H9 (cell line): ENCODE measurements at regions not wholly inside any gene's neighbourhood (a gene's known extent, or its start where the extent isn't known, plus 50 kb on each side); places are given as distances from the start of the nearest gene placed in this dataset.

Source experiments
- DNase-seq: peaks from one replicate; pipeline ENCODE4 v3.0.0-alpha.2; 2017
- H2AFZ ChIP-seq: one replicate; pipeline ENCODE4 v1.6.1; 2013; ENCODE audit warnings: mild to moderate bottlenecking, low read length, control low read depth, moderate library complexity
- H2AK5ac ChIP-seq: 2 replicates; pipeline ENCODE4 v1.6.1; 2013; ENCODE audit warnings: low read length, control low read depth, mixed read lengths; ENCODE audit not compliant: insufficient read length
- H2BK120ac ChIP-seq: one replicate; pipeline ENCODE4 v1.6.1; 2013; ENCODE audit warnings: low read depth, mild to moderate bottlenecking, low read length, control low read depth, inconsistent platforms; ENCODE audit not compliant: poor library complexity, severe bottlenecking
- H2BK12ac ChIP-seq: 2 replicates; pipeline ENCODE4 v1.6.1; 2013; ENCODE audit warnings: low read length, control low read depth, mixed read lengths, low read depth; ENCODE audit not compliant: insufficient read length
- H2BK15ac ChIP-seq: 2 replicates; pipeline ENCODE4 v1.6.1; 2013; ENCODE audit warnings: low read depth, low read length, control low read depth
- H2BK20ac ChIP-seq: one replicate; pipeline ENCODE4 v1.6.1; 2013; ENCODE audit warnings: low read depth, mild to moderate bottlenecking, low read length, control low read depth, inconsistent platforms; ENCODE audit not compliant: poor library complexity, severe bottlenecking
- H2BK5ac ChIP-seq: 2 replicates; pipeline ENCODE4 v1.6.1; 2013; ENCODE audit warnings: low read length, control low read depth, mixed read lengths; ENCODE audit not compliant: insufficient read length
- H3K14ac ChIP-seq: 2 replicates; pipeline ENCODE4 v1.6.1; 2013; ENCODE audit warnings: low read length, control low read depth; ENCODE audit not compliant: insufficient read depth
- H3K18ac ChIP-seq: 2 replicates; pipeline ENCODE4 v1.6.1; 2013; ENCODE audit warnings: low read depth, mild to moderate bottlenecking, mixed read lengths, low read length, control low read depth; ENCODE audit not compliant: insufficient read length
- H3K23ac ChIP-seq: 2 replicates; pipeline ENCODE4 v1.6.1; 2013; ENCODE audit warnings: low read length, control low read depth, mixed read lengths, low read depth; ENCODE audit not compliant: insufficient read length
- H3K23me2 ChIP-seq: 2 replicates; pipeline ENCODE4 v1.6.1; 2013; ENCODE audit warnings: low read depth, mild to moderate bottlenecking, mixed read lengths, low read length, control low read depth; ENCODE audit not compliant: insufficient read length, poor library complexity, severe bottlenecking
- H3K27ac ChIP-seq: 2 replicates; pipeline ENCODE4 v1.5.1; 2013; ENCODE audit warnings: low read length, control low read depth, mixed read lengths, low read depth; ENCODE audit not compliant: insufficient read length
- H3K27me3 ChIP-seq: 2 replicates; pipeline ENCODE4 v1.6.1; 2013; ENCODE audit warnings: low read length, control low read depth, inconsistent platforms; ENCODE audit not compliant: insufficient read depth
- H3K4ac ChIP-seq: 2 replicates; pipeline ENCODE4 v1.6.1; 2013; ENCODE audit warnings: low read depth, mild to moderate bottlenecking, control low read depth, inconsistent platforms, low read length, moderate library complexity
- H3K4me1 ChIP-seq: 2 replicates; pipeline ENCODE4 v1.6.1; 2013; ENCODE audit warnings: low read length, control low read depth, inconsistent platforms; ENCODE audit not compliant: insufficient read depth
- H3K4me2 ChIP-seq: 2 replicates; pipeline ENCODE4 v1.6.1; 2013; ENCODE audit warnings: low read length, control low read depth, mixed read lengths; ENCODE audit not compliant: insufficient read length, insufficient read depth
- H3K56ac ChIP-seq: 2 replicates; pipeline ENCODE4 v1.6.1; 2013; ENCODE audit warnings: low read depth, mild to moderate bottlenecking, mixed read lengths, low read length, control low read depth; ENCODE audit not compliant: insufficient read length
- H3K79me1 ChIP-seq: 2 replicates; pipeline ENCODE4 v1.6.1; 2013; ENCODE audit warnings: low read depth, mild to moderate bottlenecking, moderate library complexity, low read length, control low read depth, inconsistent platforms; ENCODE audit not compliant: insufficient read depth, poor library complexity, severe bottlenecking
- H3K79me2 ChIP-seq: 2 replicates; pipeline ENCODE4 v1.6.1; 2013; ENCODE audit warnings: low read length, control low read depth, inconsistent platforms; ENCODE audit not compliant: insufficient read depth
- H3K9ac ChIP-seq: 2 replicates; pipeline ENCODE4 v1.6.1; 2013; ENCODE audit warnings: low read length, control low read depth, mixed read lengths; ENCODE audit not compliant: insufficient read length; ENCODE audit errors: extremely low read depth
- H3K9me3 ChIP-seq: one replicate; pipeline ENCODE4 v1.6.1; 2013; ENCODE audit warnings: low read depth, low read length, inconsistent platforms; ENCODE audit not compliant: control insufficient read depth
- H3T11ph ChIP-seq: one replicate; pipeline ENCODE4 v1.6.1; 2013; ENCODE audit warnings: mild to moderate bottlenecking, low read length, control low read depth, inconsistent platforms
- H4K20me1 ChIP-seq: one replicate; pipeline ENCODE4 v1.6.1; 2013; ENCODE audit not compliant: control insufficient read depth, insufficient read length, insufficient read depth
- H4K5ac ChIP-seq: 2 replicates; pipeline ENCODE4 v1.6.1; 2013; ENCODE audit warnings: low read depth, mild to moderate bottlenecking, mixed read lengths, low read length, control low read depth; ENCODE audit not compliant: insufficient read length
- H4K8ac ChIP-seq: replicated peaks from 2 replicates; pipeline ENCODE4 v1.6.1; 2013; ENCODE audit warnings: low read length, control low read depth, mixed read lengths, low read depth; ENCODE audit not compliant: insufficient read length
- H4K91ac ChIP-seq: 2 replicates; pipeline ENCODE4 v1.6.1; 2013; ENCODE audit warnings: low read depth, mild to moderate bottlenecking, moderate library complexity, mixed read lengths, low read length, control low read depth; ENCODE audit not compliant: insufficient read length
- H3K27ac Mint-ChIP-seq, 3 experiments: 2 replicates in 2 of 3; 3 replicates in 1 of 3; pipeline ENCODE4 v1.8.0; 2020 to 2021; ENCODE audit warnings: mixed read lengths in 3 of 3, mild to moderate bottlenecking in 1 of 3, moderate library complexity in 1 of 3
- H3K27me3 Mint-ChIP-seq: 2 replicates; pipeline ENCODE4 v1.8.0; 2021; ENCODE audit warnings: low read depth, mild to moderate bottlenecking, moderate library complexity, mixed read lengths
- H3K36me3 Mint-ChIP-seq, 3 experiments: 2 replicates in 2 of 3; 3 replicates in 1 of 3; pipeline ENCODE4 v1.8.0; 2020 to 2021; ENCODE audit warnings: low read depth in 3 of 3, mixed read lengths in 3 of 3; ENCODE audit not compliant: insufficient read depth in 1 of 3
- H3K4me1 Mint-ChIP-seq, 2 experiments: 2 replicates each; pipeline ENCODE4 v1.8.0; 2020; ENCODE audit warnings: mixed read lengths in 2 of 2
- H3K4me3 Mint-ChIP-seq, 2 experiments: 2 replicates in 1 of 2; 3 replicates in 1 of 2; pipeline ENCODE4 v1.8.0; 2020 to 2021; ENCODE audit warnings: mild to moderate bottlenecking in 2 of 2, mixed read lengths in 2 of 2, moderate library complexity in 1 of 2
- H3K9me3 Mint-ChIP-seq, 2 experiments: 2 replicates in 1 of 2; 3 replicates in 1 of 2; pipeline ENCODE4 v1.8.0; 2020; ENCODE audit warnings: mild to moderate bottlenecking in 2 of 2, mixed read lengths in 2 of 2, moderate library complexity in 1 of 2
- WGBS: extraction: QIAGEN DNeasy Blood & Tissue Kit; methylation state at CpG from one replicate; pipeline ENCODE4 v1.1.7; 2013; ENCODE audit warnings: missing lambda C conversion rate, low lambda C conversion rate, mixed read lengths; ENCODE audit not compliant: insufficient read length; ENCODE audit errors: extremely low coverage; 5-methylcytosine and 5-hydroxymethylcytosine counted together
- TF ChIP-seq, protein P1 (sequence below): fragments of 200-600 bp; sonication (generic); conservative IDR thresholded peaks from 3 replicates; pipeline ENCODE4 v1.8.0; 2021; ENCODE audit warnings: antibody characterized with exemption, mild to moderate bottlenecking

DNA sequence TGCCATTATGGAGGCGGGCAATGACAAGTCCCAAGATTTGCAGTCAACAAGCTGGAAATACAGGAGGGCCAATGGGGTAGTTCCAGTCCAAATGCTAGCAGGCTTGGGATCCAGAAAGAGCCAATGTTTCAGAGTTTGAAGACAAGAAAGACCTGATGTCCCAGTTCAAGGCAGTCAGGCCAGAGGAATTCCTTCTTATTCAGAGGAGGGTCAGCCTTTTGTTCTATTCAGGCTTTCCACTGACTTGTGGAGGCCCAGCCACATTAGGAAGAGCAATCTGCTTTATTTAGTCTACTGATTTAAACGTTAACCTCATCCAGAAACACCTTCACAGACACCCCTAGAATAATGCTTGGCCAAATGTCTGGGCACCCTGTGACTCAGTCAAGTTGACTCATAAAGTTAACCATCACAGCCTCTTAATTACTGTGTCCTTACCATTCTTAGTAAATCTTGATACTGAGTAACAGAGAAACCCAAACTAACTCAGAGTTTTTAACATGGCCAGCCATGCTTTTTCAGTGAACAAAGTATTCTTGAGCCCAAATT, 50.9 kb upstream of the NPHP3 start:
- Histone ChIP-seq H3K4me2 (no peak overlapping the region), H3K27me3 (no peaks in the 10 kb centered on the region), H3K23me2 (no peaks in the 10 kb centered on the region), H3K4ac (no peak overlapping the region), H2AFZ (peak overlapping the region; percentile 73), H3K79me2 (no peaks in the 10 kb centered on the region), H2BK120ac (no peak overlapping the region), H2BK15ac (no peak overlapping the region), H2BK5ac (no peak overlapping the region), H2BK20ac (no peak overlapping the region), H2AK5ac (no peak overlapping the region), H4K91ac (no peak overlapping the region), H3T11ph (no peak overlapping the region), H3K9ac (no peak overlapping the region), H3K79me1 (no peaks in the 10 kb centered on the region), H3K14ac (no peak overlapping the region), H3K9me3 (no peaks in the 10 kb centered on the region), H2BK12ac (no peak overlapping the region), H3K27ac (no peak overlapping the region), H4K5ac (no peak overlapping the region), H4K8ac (no peak overlapping the region), H3K4me1 (no peaks in the 10 kb centered on the region), H3K56ac (no peak overlapping the region), H3K18ac (no peak overlapping the region), H4K20me1 (no peaks in the 10 kb centered on the region), H3K23ac (no peak overlapping the region)
- H3K4me3 Mint-ChIP-seq, result no peak overlapping the region
- H3K4me1 Mint-ChIP-seq, result peaks cover 6 to 8% of the 10 kb centered on the region in 2 experiments
- no peaks in the 10 kb centered on the region for H3K36me3 Mint-ChIP-seq
- peaks cover 0 to under 1% of the 10 kb centered on the region in 2 experiments; a peak in 2 of 5 replicates for H3K9me3 Mint-ChIP-seq
- H3K27me3 Mint-ChIP-seq, result no peaks in the 10 kb centered on the region; the same call in 1 of the 2 replicates
- DNase-seq, result no peak
- H3K27ac Mint-ChIP-seq, result no peak overlapping the region; a peak in 1 of 7 replicates
- TF ChIP-seq, protein P1, sequence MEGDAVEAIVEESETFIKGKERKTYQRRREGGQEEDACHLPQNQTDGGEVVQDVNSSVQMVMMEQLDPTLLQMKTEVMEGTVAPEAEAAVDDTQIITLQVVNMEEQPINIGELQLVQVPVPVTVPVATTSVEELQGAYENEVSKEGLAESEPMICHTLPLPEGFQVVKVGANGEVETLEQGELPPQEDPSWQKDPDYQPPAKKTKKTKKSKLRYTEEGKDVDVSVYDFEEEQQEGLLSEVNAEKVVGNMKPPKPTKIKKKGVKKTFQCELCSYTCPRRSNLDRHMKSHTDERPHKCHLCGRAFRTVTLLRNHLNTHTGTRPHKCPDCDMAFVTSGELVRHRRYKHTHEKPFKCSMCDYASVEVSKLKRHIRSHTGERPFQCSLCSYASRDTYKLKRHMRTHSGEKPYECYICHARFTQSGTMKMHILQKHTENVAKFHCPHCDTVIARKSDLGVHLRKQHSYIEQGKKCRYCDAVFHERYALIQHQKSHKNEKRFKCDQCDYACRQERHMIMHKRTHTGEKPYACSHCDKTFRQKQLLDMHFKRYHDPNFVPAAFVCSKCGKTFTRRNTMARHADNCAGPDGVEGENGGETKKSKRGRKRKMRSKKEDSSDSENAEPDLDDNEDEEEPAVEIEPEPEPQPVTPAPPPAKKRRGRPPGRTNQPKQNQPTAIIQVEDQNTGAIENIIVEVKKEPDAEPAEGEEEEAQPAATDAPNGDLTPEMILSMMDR, result no peak
- WGBS, result no CpG with 5 or more reads among the region's 2 CpGs
